ENCODE measurements at regions not wholly inside any gene's neighbourhood (a gene's known extent, or its start where the extent isn't known, plus 50 kb on each side); places are given as distances from the start of the nearest gene placed in this dataset. TPM values are rescaled to one million over a fixed set of nuclear protein-coding genes. Genes with fewer than 3 reads are reported as not detected.

Small RNA genes in the stretch of these regions (small RNA-seq; reads per million reads assigned to genes)
- gene RF00322 (not detected), gene RNU6-649P (not detected)

All from thyroid gland (tissue), 1 donor.